ENCODE measurements at regions not wholly inside any gene's neighbourhood (a gene's known extent, or its start where the extent isn't known, plus 50 kb on each side); places are given as distances from the start of the nearest gene placed in this dataset.

DNA sequence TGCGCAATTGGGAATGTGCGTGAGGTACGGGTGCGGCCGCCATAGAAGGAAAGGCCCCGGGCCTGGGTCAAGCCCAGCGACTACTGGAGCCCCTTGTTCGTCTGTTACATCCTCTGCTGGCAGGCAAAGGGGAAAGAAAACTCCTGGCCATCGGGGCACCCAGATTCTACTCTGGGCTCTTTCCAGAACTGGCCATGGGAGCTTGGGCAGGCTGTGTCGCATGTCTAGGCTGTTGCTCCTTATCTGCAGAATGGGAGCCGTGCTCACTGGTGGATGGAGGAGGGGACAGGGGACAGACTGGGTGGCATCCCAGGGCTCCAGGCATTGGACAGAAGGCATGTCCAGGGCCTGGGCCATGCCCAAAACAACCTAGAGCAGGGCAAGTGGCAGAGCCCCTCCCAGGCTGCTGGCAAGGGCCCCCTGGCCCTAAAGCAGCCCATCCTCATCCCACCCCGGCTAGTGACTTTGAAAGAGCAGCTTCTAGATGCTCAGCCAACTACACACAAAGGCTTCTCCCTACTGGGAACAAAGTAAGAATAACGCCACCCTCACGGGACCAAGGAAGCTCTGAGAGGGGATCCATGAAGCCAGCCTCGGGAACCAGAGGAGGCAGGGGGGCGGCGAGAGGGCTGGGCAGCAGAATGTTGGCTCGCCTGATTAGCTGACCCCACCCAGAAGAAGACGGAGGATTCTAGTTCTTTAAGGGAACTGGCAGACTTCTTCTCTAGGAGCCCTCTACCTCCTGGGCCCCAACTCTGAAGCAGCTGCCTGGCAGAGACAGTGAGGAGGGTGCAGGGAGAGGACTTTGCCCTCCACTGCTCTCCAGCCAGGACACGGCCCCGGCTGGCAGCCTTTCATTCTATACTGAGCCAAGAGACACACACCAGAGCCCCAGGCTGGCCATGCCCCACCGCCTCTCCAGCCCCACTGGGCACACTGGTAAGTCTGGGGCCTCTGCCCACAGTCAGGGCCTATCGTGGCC is 96.8 kb downstream of the SINHCAF start:
- intact Hi-C loops (cut with DNase I, micrococcal nuclease), result no loop called here
- H3K36me3 Mint-ChIP-seq (ENCODE audit: low read depth), result no peaks in the 10 kb centered on the region
- DNase-seq (no peak), ATAC-seq (ENCODE audit: poor library complexity) (no peak)
- H3K4me1 Mint-ChIP-seq (ENCODE audit: low read depth), result no peaks in the 10 kb centered on the region
- peaks cover 0 to 12% of the 10 kb centered on the region in 2 experiments for H3K9me3 ChIP-seq (ENCODE audit: control insufficient read depth in 1 of 2, insufficient read depth in 1 of 2, low read length in 2 of 2)
- peaks cover 4% of the 10 kb centered on the region for H3K27me3 Mint-ChIP-seq
- no peak overlapping the region for H3K4me3 Mint-ChIP-seq
- no peak overlapping the region for H3K4me3 ChIP-seq (ENCODE audit: low read length)
- H3K36me3 ChIP-seq (ENCODE audit: insufficient read depth, low read length), result no peaks in the 10 kb centered on the region
- H3K4me1 ChIP-seq (ENCODE audit: insufficient read depth, low read length), result no peaks in the 10 kb centered on the region
- CTCF ChIA-PET, result no interaction called here
- TF ChIP-seq, protein P1, sequence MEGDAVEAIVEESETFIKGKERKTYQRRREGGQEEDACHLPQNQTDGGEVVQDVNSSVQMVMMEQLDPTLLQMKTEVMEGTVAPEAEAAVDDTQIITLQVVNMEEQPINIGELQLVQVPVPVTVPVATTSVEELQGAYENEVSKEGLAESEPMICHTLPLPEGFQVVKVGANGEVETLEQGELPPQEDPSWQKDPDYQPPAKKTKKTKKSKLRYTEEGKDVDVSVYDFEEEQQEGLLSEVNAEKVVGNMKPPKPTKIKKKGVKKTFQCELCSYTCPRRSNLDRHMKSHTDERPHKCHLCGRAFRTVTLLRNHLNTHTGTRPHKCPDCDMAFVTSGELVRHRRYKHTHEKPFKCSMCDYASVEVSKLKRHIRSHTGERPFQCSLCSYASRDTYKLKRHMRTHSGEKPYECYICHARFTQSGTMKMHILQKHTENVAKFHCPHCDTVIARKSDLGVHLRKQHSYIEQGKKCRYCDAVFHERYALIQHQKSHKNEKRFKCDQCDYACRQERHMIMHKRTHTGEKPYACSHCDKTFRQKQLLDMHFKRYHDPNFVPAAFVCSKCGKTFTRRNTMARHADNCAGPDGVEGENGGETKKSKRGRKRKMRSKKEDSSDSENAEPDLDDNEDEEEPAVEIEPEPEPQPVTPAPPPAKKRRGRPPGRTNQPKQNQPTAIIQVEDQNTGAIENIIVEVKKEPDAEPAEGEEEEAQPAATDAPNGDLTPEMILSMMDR (IDR thresholded peaks at IDR 0.05), result no peak
- H3K27me3 ChIP-seq (ENCODE audit: control insufficient read depth in 1 of 2, insufficient read depth in 2 of 2, low read length in 2 of 2), result no peaks in the 10 kb centered on the region
- H3K27ac ChIP-seq (ENCODE audit: low read depth in 1 of 2, low read length in 2 of 2), result no peak overlapping the region
- POLR2A ChIA-PET, result no interaction called here
- H3K27ac Mint-ChIP-seq, result no peak overlapping the region
- no peaks in the 10 kb centered on the region for H3K9me3 Mint-ChIP-seq

DNA sequence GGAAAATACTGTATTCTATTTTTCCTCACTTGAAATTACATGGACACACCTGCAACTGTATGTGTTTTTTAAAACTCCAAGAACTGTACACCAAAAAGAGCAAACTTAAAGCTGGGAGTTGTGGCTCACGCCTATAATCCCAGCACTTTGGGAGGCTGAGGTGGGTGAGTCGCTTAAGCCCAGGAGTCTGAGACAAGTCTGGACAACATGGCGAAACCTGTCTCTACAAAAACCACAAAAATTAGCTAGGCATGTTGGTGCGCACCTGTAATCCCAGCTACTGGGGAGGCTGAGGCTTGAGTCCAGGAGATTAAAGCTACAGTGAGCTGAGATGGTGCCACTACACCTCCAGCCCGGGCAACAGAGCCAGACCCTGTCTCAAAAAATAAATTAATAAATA is 95.9 kb downstream of the SINHCAF start:
- Histone ChIP-seq H3K36me3 (ENCODE audit: insufficient read depth, low read length) (no peaks in the 10 kb centered on the region), H3K4me1 (ENCODE audit: insufficient read depth, low read length) (no peaks in the 10 kb centered on the region), H3K27ac (ENCODE audit: low read depth in 1 of 2, low read length in 2 of 2) (no peak overlapping the region), H3K9me3 (ENCODE audit: control insufficient read depth in 1 of 2, insufficient read depth in 1 of 2, low read length in 2 of 2) (peaks cover 0 to 12% of the 10 kb centered on the region in 2 experiments), H3K27me3 (ENCODE audit: control insufficient read depth in 1 of 2, insufficient read depth in 2 of 2, low read length in 2 of 2) (no peaks in the 10 kb centered on the region), H3K4me3 (ENCODE audit: low read length) (no peak overlapping the region)
- intact Hi-C loops (cut with DNase I, micrococcal nuclease), result no loop called here
- Mint-ChIP-seq H3K27me3 (peaks cover 4% of the 10 kb centered on the region), H3K27ac (no peak overlapping the region), H3K4me3 (no peak overlapping the region), H3K36me3 (ENCODE audit: low read depth) (no peaks in the 10 kb centered on the region), H3K4me1 (ENCODE audit: low read depth) (no peaks in the 10 kb centered on the region), H3K9me3 (no peaks in the 10 kb centered on the region)
- DNase-seq, result no peak
- TF ChIP-seq, protein P1 (IDR thresholded peaks at IDR 0.05), result no peak
- ChIA-PET POLR2A (no interaction called here), CTCF (no interaction called here)
- ATAC-seq (ENCODE audit: poor library complexity), result no peak
